ENCODE measurements at regions not wholly inside any gene's neighbourhood (a gene's known extent, or its start where the extent isn't known, plus 50 kb on each side); places are given as distances from the start of the nearest gene placed in this dataset.

DNA sequence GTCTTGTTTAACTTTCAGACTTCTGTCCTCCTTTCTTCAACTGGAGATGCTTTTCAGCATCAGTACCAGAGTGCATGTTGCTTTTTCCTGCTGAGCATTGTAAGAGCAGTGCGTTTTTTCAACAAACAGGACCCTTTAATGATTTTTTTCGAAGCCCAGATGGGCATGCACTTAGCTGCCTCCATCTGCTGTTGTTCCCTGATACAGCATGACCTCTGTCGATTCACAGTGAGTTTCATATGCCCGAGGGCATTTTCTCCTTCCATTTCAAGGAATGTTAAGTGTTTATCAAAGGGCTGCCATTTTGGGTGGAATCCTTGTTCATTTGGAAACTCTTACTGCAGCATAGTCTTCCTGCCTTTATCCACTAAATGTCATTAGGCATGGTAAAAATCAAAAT lies 428.6 kb downstream of the DTHD1 start:
- TF ChIP-seq, protein P1, sequence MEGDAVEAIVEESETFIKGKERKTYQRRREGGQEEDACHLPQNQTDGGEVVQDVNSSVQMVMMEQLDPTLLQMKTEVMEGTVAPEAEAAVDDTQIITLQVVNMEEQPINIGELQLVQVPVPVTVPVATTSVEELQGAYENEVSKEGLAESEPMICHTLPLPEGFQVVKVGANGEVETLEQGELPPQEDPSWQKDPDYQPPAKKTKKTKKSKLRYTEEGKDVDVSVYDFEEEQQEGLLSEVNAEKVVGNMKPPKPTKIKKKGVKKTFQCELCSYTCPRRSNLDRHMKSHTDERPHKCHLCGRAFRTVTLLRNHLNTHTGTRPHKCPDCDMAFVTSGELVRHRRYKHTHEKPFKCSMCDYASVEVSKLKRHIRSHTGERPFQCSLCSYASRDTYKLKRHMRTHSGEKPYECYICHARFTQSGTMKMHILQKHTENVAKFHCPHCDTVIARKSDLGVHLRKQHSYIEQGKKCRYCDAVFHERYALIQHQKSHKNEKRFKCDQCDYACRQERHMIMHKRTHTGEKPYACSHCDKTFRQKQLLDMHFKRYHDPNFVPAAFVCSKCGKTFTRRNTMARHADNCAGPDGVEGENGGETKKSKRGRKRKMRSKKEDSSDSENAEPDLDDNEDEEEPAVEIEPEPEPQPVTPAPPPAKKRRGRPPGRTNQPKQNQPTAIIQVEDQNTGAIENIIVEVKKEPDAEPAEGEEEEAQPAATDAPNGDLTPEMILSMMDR (IDR thresholded peaks at IDR 0.05): no peak
- TF ChIP-seq POLR2A (IDR thresholded peaks at IDR 0.05): no peak
